ENCODE measurements at regions not wholly inside any gene's neighbourhood (a gene's known extent, or its start where the extent isn't known, plus 50 kb on each side); places are given as distances from the start of the nearest gene placed in this dataset.

DNA sequence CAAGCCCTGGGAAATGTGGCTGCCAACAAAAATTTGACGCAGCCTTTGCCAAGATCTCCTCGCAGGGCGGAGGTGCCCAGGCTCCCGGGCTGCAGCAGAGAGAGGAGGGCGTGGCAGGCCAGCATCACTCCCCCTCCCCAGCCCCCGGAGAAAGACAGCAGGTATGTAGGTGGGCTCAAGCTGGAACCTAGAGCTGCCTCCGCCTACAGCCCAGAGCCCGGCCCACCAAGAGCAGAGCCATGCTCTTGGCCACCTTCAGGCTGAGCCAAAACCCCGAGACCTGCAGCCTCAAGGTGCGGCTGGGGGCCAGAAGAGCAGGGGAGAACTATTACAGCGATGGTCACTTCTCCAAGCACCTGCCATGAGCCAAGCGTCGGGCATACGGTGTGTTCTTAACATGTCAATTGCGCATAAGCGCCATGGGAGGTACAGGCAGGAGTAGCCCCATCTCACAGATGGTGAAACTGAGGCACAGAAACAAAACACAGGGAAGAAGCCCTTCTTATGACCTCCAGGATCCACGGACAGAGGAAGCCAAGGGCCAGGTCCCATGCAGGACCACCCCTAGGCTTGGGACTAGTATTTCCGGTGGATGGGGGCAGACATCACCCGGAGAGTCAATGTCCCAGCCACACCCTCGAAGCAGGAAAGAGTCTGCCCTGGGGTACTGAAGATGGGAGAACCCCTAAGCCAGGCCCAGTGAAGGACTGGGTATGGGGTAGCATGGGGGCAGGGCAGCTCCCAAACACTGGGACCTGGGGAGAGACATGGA lies 109.0 kb downstream of the NCOR2 start:
- TF ChIP-seq CTCF (IDR thresholded peaks at IDR 0.05) (no peak), POLR2A (IDR thresholded peaks at IDR 0.05) (no peak)

All from right lobe of liver (tissue), 4 donors.